Suprapubic skin (tissue), 4 donors: ENCODE measurements at regions not wholly inside any gene's neighbourhood (a gene's known extent, or its start where the extent isn't known, plus 50 kb on each side); places are given as distances from the start of the nearest gene placed in this dataset.

Source experiments
- DNase-seq, 2 donors: peaks; one replicate each; pipeline ENCODE4 v3.0.0-alpha.2; 2019; ENCODE audit warnings: low spot score in 2 of 2
- H3K27ac ChIP-seq: fragments of 200-600 bp; sonication (generic); one replicate; pipeline ENCODE4 v1.5.1; 2019
- H3K27me3 ChIP-seq: fragments of 200-600 bp; sonication (generic); one replicate; pipeline ENCODE4 v1.5.1; 2019
- H3K36me3 ChIP-seq: fragments of 200-600 bp; sonication (generic); one replicate; pipeline ENCODE4 v1.5.1; 2019
- H3K4me1 ChIP-seq: fragments of 200-600 bp; sonication (generic); one replicate; pipeline ENCODE4 v1.5.1; 2019
- H3K4me3 ChIP-seq: fragments of 200-600 bp; sonication (generic); one replicate; pipeline ENCODE4 v1.5.1; 2019; ENCODE audit warnings: mild to moderate bottlenecking
- H3K9me3 ChIP-seq: fragments of 200-600 bp; sonication (generic); one replicate; pipeline ENCODE4 v1.5.1; 2019
- CTCF ChIP-seq, 2 donors: fragments of 200-600 bp in 1 of 2; fragments of 450-650 bp in 1 of 2; sonication (generic) in 1 of 2; IDR thresholded peaks; one replicate each; pipeline ENCODE4 v1.5.1; 2016 to 2019; ENCODE audit warnings: antibody characterized with exemption in 2 of 2, mild to moderate bottlenecking in 1 of 2, moderate library complexity in 1 of 2
- EP300 ChIP-seq: sonication (generic); formaldehyde crosslinking; IDR thresholded peaks from one replicate; pipeline ENCODE4 v1.6.1; 2017; ENCODE audit warnings: antibody characterized with exemption
- POLR2A ChIP-seq, 2 donors: fragments of 450-650 bp; IDR thresholded peaks; one replicate each; pipeline ENCODE4 v1.6.1; 2017; ENCODE audit warnings: antibody characterized with exemption in 2 of 2, mild to moderate bottlenecking in 2 of 2, moderate library complexity in 2 of 2
- POLR2AphosphoS5 ChIP-seq, 3 donors: sonication (generic); formaldehyde crosslinking; IDR thresholded peaks; one replicate each; pipeline ENCODE4 v1.6.1; 2017; ENCODE audit warnings: antibody characterized with exemption in 3 of 3
- WGBS: methylation state at CpG from one replicate; pipeline ENCODE4 v1.1.5; 2018; 5-methylcytosine and 5-hydroxymethylcytosine counted together

- H3K27ac ChIP-seq = no peak overlapping the region
These were observed 328.5 kb downstream of the FBXW7 start for GRCh38 chr4:152207378-152207720.

GRCh38 chr4:152206646-152207377, 329.1 kb downstream of the FBXW7 start:
- no peaks in the 10 kb centered on the region for H3K36me3 ChIP-seq
- no peaks in the 10 kb centered on the region for H3K9me3 ChIP-seq
- no peak overlapping the region for H3K27ac ChIP-seq
- no peak for TF ChIP-seq POLR2AphosphoS5 (IDR thresholded peaks at IDR 0.05)
- TF ChIP-seq CTCF (IDR thresholded peaks at IDR 0.05) = no peak
- TF ChIP-seq EP300 = no peak
- TF ChIP-seq POLR2A (IDR thresholded peaks at IDR 0.05) = no peak
- no peaks in the 10 kb centered on the region for H3K4me1 ChIP-seq
- no peak for DNase-seq
- H3K27me3 ChIP-seq = no peaks in the 10 kb centered on the region
- 65% methylated on average over 8 of the region's 8 CpGs for WGBS
- H3K4me3 ChIP-seq = no peak overlapping the region

More at GRCh38 chr4:152207378-152207720, 328.5 kb downstream of the FBXW7 start:
- Histone ChIP-seq H3K4me1 (no peaks in the 10 kb centered on the region), H3K4me3 (no peak overlapping the region), H3K27me3 (no peaks in the 10 kb centered on the region), H3K36me3 (no peaks in the 10 kb centered on the region), H3K9me3 (no peaks in the 10 kb centered on the region)
- 53% methylated on average over 2 of the region's 2 CpGs for WGBS
- no peak for DNase-seq
- no peak for TF ChIP-seq EP300
- TF ChIP-seq POLR2AphosphoS5 (IDR thresholded peaks at IDR 0.05) = no peak
- no peak for TF ChIP-seq CTCF (IDR thresholded peaks at IDR 0.05)
- TF ChIP-seq POLR2A (IDR thresholded peaks at IDR 0.05) = no peak

- Histone ChIP-seq H3K9me3 (no peaks in the 10 kb centered on the region), H3K4me3 (no peak overlapping the region), H3K36me3 (no peaks in the 10 kb centered on the region), H3K27me3 (no peaks in the 10 kb centered on the region), H3K4me1 (no peaks in the 10 kb centered on the region), H3K27ac (no peak overlapping the region)
- DNase-seq = no peak
- 65% methylated on average over 5 of the region's 5 CpGs for WGBS
- no peak for TF ChIP-seq POLR2A (IDR thresholded peaks at IDR 0.05)
- TF ChIP-seq POLR2AphosphoS5 (IDR thresholded peaks at IDR 0.05) = no peak
- TF ChIP-seq EP300 = no peak
- TF ChIP-seq CTCF (IDR thresholded peaks at IDR 0.05) = no peak
These were observed 329.7 kb downstream of the FBXW7 start for GRCh38 chr4:152206185-152206584.

- no peak overlapping the region for H3K27ac ChIP-seq
- H3K27me3 ChIP-seq = no peaks in the 10 kb centered on the region
- H3K4me3 ChIP-seq = no peak overlapping the region
- H3K9me3 ChIP-seq = no peaks in the 10 kb centered on the region
- DNase-seq = no peak
- H3K36me3 ChIP-seq = no peaks in the 10 kb centered on the region
- peaks cover 2% of the 10 kb centered on the region for H3K4me1 ChIP-seq
- 81% methylated on average over 3 of the region's 3 CpGs for WGBS
- no peak for TF ChIP-seq POLR2AphosphoS5 (IDR thresholded peaks at IDR 0.05)
- TF ChIP-seq EP300 = no peak
- no peak for TF ChIP-seq POLR2A (IDR thresholded peaks at IDR 0.05)
- no peak for TF ChIP-seq CTCF (IDR thresholded peaks at IDR 0.05)
These were observed 333.5 kb downstream of the FBXW7 start for GRCh38 chr4:152202415-152202814.

GRCh38 chr4:152200511-152201333, 335.2 kb downstream of the FBXW7 start:
- Histone ChIP-seq H3K9me3 (no peaks in the 10 kb centered on the region), H3K27ac (no peak overlapping the region), H3K27me3 (no peaks in the 10 kb centered on the region), H3K4me3 (no peak overlapping the region), H3K36me3 (no peaks in the 10 kb centered on the region), H3K4me1 (peaks cover 8% of the 10 kb centered on the region)
- 80% methylated on average over 7 of the region's 7 CpGs for WGBS
- no peak for DNase-seq
- TF ChIP-seq CTCF (IDR thresholded peaks at IDR 0.05) (no peak), EP300 (no peak), POLR2A (IDR thresholded peaks at IDR 0.05) (no peak), POLR2AphosphoS5 (IDR thresholded peaks at IDR 0.05) (no peak)
